H1 (cell line): ENCODE measurements at regions not wholly inside any gene's neighbourhood (a gene's known extent, or its start where the extent isn't known, plus 50 kb on each side); places are given as distances from the start of the nearest gene placed in this dataset.

ENCODE experiments used
- CTCF ChIA-PET: fragments of 300-600 bp; sonication (Branson Sonifier 250); formaldehyde crosslinking; loops from one replicate; lab custom pipeline; 2021; ENCODE audit not compliant: partially characterized antibody; lab: Charles Lee
- POLR2A ChIA-PET: fragments of 300-600 bp; sonication (Branson Sonifier 250); formaldehyde crosslinking; loops from one replicate; lab custom pipeline; 2021; ENCODE audit warnings: inconsistent platforms; ENCODE audit not compliant: partially characterized antibody; lab: Charles Lee
- DNase-seq, 2 experiments: peaks; one replicate each; pipeline versions ENCODE4 v3.0.0 to v3.0.0-alpha.2; 2010 to 2022; ENCODE audit warnings: low spot score in 2 of 2, low read depth in 1 of 2, mixed read lengths in 1 of 2
- FAIRE-seq: peaks from 2 replicates; lab custom pipeline; 2011; peaks lifted over from hg19 to GRCh38; lab: Jason Lieb, UNC
- H2AFZ ChIP-seq: 2 replicates; pipeline ENCODE4 v1.8.1; 2012; ENCODE audit warnings: low read length, inconsistent platforms
- H2AK5ac ChIP-seq: 2 replicates; pipeline ENCODE4 v1.6.1; 2013; ENCODE audit warnings: low read depth, low read length
- H2BK120ac ChIP-seq: replicated peaks from 2 replicates; pipeline ENCODE3; 2013; ENCODE audit warnings: low read depth, low read length, inconsistent platforms
- H2BK12ac ChIP-seq: 2 replicates; pipeline ENCODE4 v1.6.1; 2013; ENCODE audit warnings: low read depth, low read length
- H2BK15ac ChIP-seq: 2 replicates; pipeline ENCODE4 v1.6.1; 2013; ENCODE audit warnings: low read length
- H2BK20ac ChIP-seq: 2 replicates; pipeline ENCODE4 v1.6.1; 2013; ENCODE audit warnings: low read length
- H2BK5ac ChIP-seq: 2 replicates; pipeline ENCODE4 v1.6.1; 2013; ENCODE audit warnings: low read depth, low read length
- H3K14ac ChIP-seq: 2 replicates; pipeline ENCODE4 v1.6.1; 2013; ENCODE audit warnings: inconsistent platforms; ENCODE audit not compliant: insufficient read length
- H3K18ac ChIP-seq: 2 replicates; pipeline ENCODE4 v1.6.1; 2013; ENCODE audit warnings: low read length; ENCODE audit errors: extremely low read depth
- H3K23ac ChIP-seq: 2 replicates; pipeline ENCODE4 v1.6.1; 2013; ENCODE audit warnings: inconsistent platforms; ENCODE audit not compliant: insufficient read length
- H3K23me2 ChIP-seq: 2 replicates; pipeline ENCODE4 v1.6.1; 2013; ENCODE audit warnings: low read depth, low read length
- H3K27ac ChIP-seq: 2 replicates; pipeline ENCODE4 v1.6.1; 2011; ENCODE audit warnings: low read depth, low read length, inconsistent platforms
- H3K27me3 ChIP-seq, 4 experiments: replicated peaks in 1 of 4; 1 replicate in 1 of 4; 2 replicates in 3 of 4; pipeline versions ENCODE4 v1.6.1 to v1.8.1; 2011 to 2013; ENCODE audit warnings: low read length in 3 of 4, mild to moderate bottlenecking in 3 of 4, inconsistent platforms in 2 of 4, mixed read lengths in 2 of 4, moderate library complexity in 1 of 4; ENCODE audit not compliant: control insufficient read depth in 3 of 4, insufficient read depth in 3 of 4; ENCODE audit errors: extremely low read depth in 1 of 4
- H3K36me3 ChIP-seq, 4 experiments: 2 replicates each; pipeline versions ENCODE4 v1.6.1 to v1.8.1; 2011 to 2013; ENCODE audit warnings: mild to moderate bottlenecking in 4 of 4, low read length in 3 of 4, moderate library complexity in 2 of 4, control low read depth in 1 of 4, inconsistent platforms in 1 of 4; ENCODE audit not compliant: insufficient read depth in 4 of 4, control insufficient read depth in 2 of 4
- H3K4ac ChIP-seq: replicated peaks from 2 replicates; pipeline ENCODE3; 2013; ENCODE audit warnings: low read length, low read depth, mixed read lengths, inconsistent platforms; ENCODE audit not compliant: insufficient read length
- H3K4me1 ChIP-seq, 4 experiments: replicated peaks in 1 of 4; 1 replicate in 1 of 4; 2 replicates in 3 of 4; pipeline versions ENCODE4 v1.6.1 to v1.8.1; 2011 to 2013; ENCODE audit warnings: low read length in 3 of 4, inconsistent platforms in 2 of 4, mixed read lengths in 1 of 4; ENCODE audit not compliant: insufficient read depth in 4 of 4, control insufficient read depth in 3 of 4
- H3K4me2 ChIP-seq, 2 experiments: 2 replicates each; pipeline versions ENCODE4 v1.6.1 to v1.8.1; 2011 to 2013; ENCODE audit warnings: low read depth in 2 of 2, low read length in 2 of 2, control low read depth in 1 of 2, inconsistent platforms in 1 of 2, mild to moderate bottlenecking in 1 of 2; ENCODE audit not compliant: insufficient read depth in 1 of 2
- H3K4me3 ChIP-seq, 4 experiments: fragments of 200-600, 300-600 bp in 1 of 4; sonication (generic), shearing (Covaris generic), sonication (Bioruptor Twin) in 1 of 4; 2 replicates each; pipeline versions ENCODE4 v1.5.1 to v1.8.1; 2011 to 2016; ENCODE audit warnings: low read length in 4 of 4, low read depth in 3 of 4, control low read depth in 2 of 4, inconsistent platforms in 2 of 4, mild to moderate bottlenecking in 2 of 4, mixed read lengths in 1 of 4, moderate library complexity in 1 of 4; ENCODE audit not compliant: insufficient read depth in 2 of 4; ENCODE audit errors: extremely low read depth in 1 of 4
- H3K56ac ChIP-seq: replicated peaks from 2 replicates; pipeline ENCODE3; 2013; ENCODE audit warnings: low read depth, mild to moderate bottlenecking, mixed read lengths, low read length, inconsistent platforms; ENCODE audit not compliant: insufficient read length
- H3K79me1 ChIP-seq: 2 replicates; pipeline ENCODE4 v1.6.1; 2013; ENCODE audit warnings: low read depth, low read length, control low read depth
- H3K79me2 ChIP-seq, 2 experiments: 2 replicates each; pipeline versions ENCODE4 v1.6.1 to v1.8.1; 2012 to 2013; ENCODE audit warnings: low read length in 2 of 2, mild to moderate bottlenecking in 2 of 2, inconsistent platforms in 1 of 2; ENCODE audit not compliant: insufficient read depth in 2 of 2, control insufficient read depth in 1 of 2
- H3K9ac ChIP-seq, 4 experiments: replicated peaks in 1 of 4; 1 replicate in 1 of 4; 2 replicates in 3 of 4; pipeline versions ENCODE4 v1.6.1 to v1.8.1; 2011 to 2013; ENCODE audit warnings: low read depth in 3 of 4, low read length in 3 of 4, control low read depth in 2 of 4, mild to moderate bottlenecking in 2 of 4, moderate library complexity in 2 of 4, inconsistent platforms in 1 of 4; ENCODE audit errors: extremely low read depth in 1 of 4
- H3K9me3 ChIP-seq, 2 experiments: 2 replicates each; pipeline versions ENCODE4 v1.6.1 to v1.8.1; 2012 to 2013; ENCODE audit warnings: mild to moderate bottlenecking in 2 of 2, moderate library complexity in 2 of 2, control low read depth in 1 of 2, inconsistent platforms in 1 of 2, low read depth in 1 of 2, low read length in 1 of 2, mixed read lengths in 1 of 2; ENCODE audit not compliant: insufficient read depth in 2 of 2
- H4K20me1 ChIP-seq, 2 experiments: replicated peaks in 1 of 2; 2 replicates each; pipeline versions ENCODE3 to v1.8.1; 2011 to 2013; ENCODE audit warnings: inconsistent platforms in 2 of 2, low read length in 2 of 2, mild to moderate bottlenecking in 1 of 2; ENCODE audit not compliant: insufficient read depth in 2 of 2, control insufficient read depth in 1 of 2
- H4K5ac ChIP-seq: 2 replicates; pipeline ENCODE4 v1.6.1; 2013; ENCODE audit warnings: low read length, low read depth, mixed read lengths, inconsistent platforms; ENCODE audit not compliant: insufficient read length
- H4K8ac ChIP-seq: 2 replicates; pipeline ENCODE4 v1.8.0; 2013; ENCODE audit warnings: mild to moderate bottlenecking, moderate library complexity, low read length, inconsistent platforms; ENCODE audit not compliant: insufficient read depth; ENCODE audit errors: extremely low read depth
- H4K91ac ChIP-seq: replicated peaks from 2 replicates; pipeline ENCODE3; 2013; ENCODE audit warnings: low read length, mixed read lengths, inconsistent platforms; ENCODE audit not compliant: insufficient read length
- JUND ChIP-seq: IDR thresholded peaks from 2 replicates; pipeline ENCODE4 v1.6.1; 2011; ENCODE audit warnings: mild to moderate bottlenecking, improper control_type of control experiment, low read length
- RBBP5 ChIP-seq: IDR thresholded peaks from 2 replicates; pipeline ENCODE4 v1.7.1; 2012; ENCODE audit warnings: low read depth, mild to moderate bottlenecking, inconsistent platforms, low read length, moderate library complexity, borderline replicate concordance
- SAP30 ChIP-seq: fragments of 300-600 bp; sonication (generic); IDR thresholded peaks from 2 replicates; pipeline ENCODE4 v1.7.1; 2012; ENCODE audit warnings: low read length, moderate library complexity, mild to moderate bottlenecking, inconsistent platforms; ENCODE audit not compliant: insufficient read depth, insufficient replicate concordance
- SP1 ChIP-seq: IDR thresholded peaks from 2 replicates; pipeline ENCODE4 v1.6.1; 2011; ENCODE audit warnings: low read depth, low read length
- WGBS, 2 experiments: shearing (Covaris generic) in 1 of 2; methylation state at CpG; one replicate each; pipeline versions ENCODE4 v1.1.6 to v1.1.7; 2013 to 2015; ENCODE audit warnings: low lambda C conversion rate in 2 of 2, mixed read lengths in 2 of 2, inconsistent platforms in 1 of 2, low coverage in 1 of 2, missing lambda C conversion rate in 1 of 2; ENCODE audit not compliant: insufficient replicate concordance in 2 of 2, insufficient coverage in 1 of 2, insufficient read length in 1 of 2; ENCODE audit errors: extremely low coverage in 1 of 2, missing lambda C conversion rate in 1 of 2; 5-methylcytosine and 5-hydroxymethylcytosine counted together

DNA sequence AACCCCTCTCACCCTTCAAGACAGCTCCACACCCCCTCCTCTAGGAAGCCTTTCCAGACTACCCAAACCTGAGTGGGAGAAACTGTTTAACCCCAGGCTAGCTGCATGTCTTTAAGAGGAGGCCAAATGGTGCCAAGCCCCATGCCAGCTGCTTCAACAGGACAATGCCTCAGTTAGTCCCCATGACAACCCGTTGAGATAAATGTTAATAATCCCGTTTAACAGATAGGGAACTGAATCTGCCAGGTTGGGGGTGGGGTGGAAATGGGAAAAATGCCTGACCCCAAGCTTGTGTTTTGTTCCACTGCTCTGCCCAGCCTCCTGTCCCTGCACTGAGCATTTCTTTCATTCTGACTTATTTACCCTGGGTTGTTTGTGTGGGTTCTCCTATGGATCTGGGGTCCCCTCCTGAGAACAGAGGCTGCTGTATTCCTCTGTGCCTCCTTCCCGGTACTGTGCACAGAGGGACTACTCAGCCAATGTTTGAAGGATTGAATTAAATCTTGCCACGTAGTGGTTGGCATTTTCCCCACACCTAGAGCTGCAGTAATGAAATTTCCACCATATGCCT lies 452.6 kb upstream of the ZMIZ1 start:
- H3K27me3 ChIP-seq = no peaks in the 10 kb centered on the region
- H4K8ac ChIP-seq = no peak overlapping the region

More for the DNA sequence above, 452.6 kb upstream of the ZMIZ1 start:
- H2BK12ac ChIP-seq = no peak overlapping the region
- TF ChIP-seq RBBP5 (no peak), SP1 (no peak), SAP30 (no peak), JUND (no peak)
- TF ChIP-seq, all 59 proteins: peak for 0
- H3K79me2 ChIP-seq = no peaks in the 10 kb centered on the region
- 0 out of 7 replicates have a peak, but pooled peaks cover 0 to 2% (median 0%) of the 10 kb centered on the region in 4 experiments for H3K4me1 ChIP-seq
- H2AK5ac ChIP-seq = no peak overlapping the region
- no peak overlapping the region for H3K4ac ChIP-seq
- no peak overlapping the region for H2BK120ac ChIP-seq
- DNase-seq = no peak
- H3K27ac ChIP-seq = no peak overlapping the region
- H4K91ac ChIP-seq = no peak overlapping the region
- no peak overlapping the region for H3K23ac ChIP-seq
- H3K56ac ChIP-seq = no peak overlapping the region
- no peak overlapping the region for H3K4me2 ChIP-seq
- H4K20me1 ChIP-seq = no peaks in the 10 kb centered on the region
- H2BK20ac ChIP-seq = no peak overlapping the region
- no peak overlapping the region for H3K4me3 ChIP-seq
- H2BK15ac ChIP-seq = no peak overlapping the region
- H2AFZ ChIP-seq = no peak overlapping the region
- FAIRE-seq = no peak
- 63% methylated on average over 4 of the region's 4 CpGs; no CpG with 5 or more reads in 1 of the 2 experiments for WGBS, 2 experiments
- ChIA-PET POLR2A (no interaction called here), CTCF (interaction anchor here (0.9 to 2.6 kb wide), 4 partner anchors 8 to 47 kb away, joined by 3 to 11 read pairs (median 4); no protein-coding TSS in a partner anchor)
- no peak overlapping the region for H3K14ac ChIP-seq
- no peaks in the 10 kb centered on the region for H3K36me3 ChIP-seq
- H3K23me2 ChIP-seq = no peaks in the 10 kb centered on the region
- H2BK5ac ChIP-seq = no peak overlapping the region
- H4K5ac ChIP-seq = no peak overlapping the region
- no peaks in the 10 kb centered on the region for H3K9me3 ChIP-seq
- H3K18ac ChIP-seq = no peak overlapping the region
- H3K79me1 ChIP-seq = no peaks in the 10 kb centered on the region
- H3K9ac ChIP-seq = no peak overlapping the region
